ENCODE measurements at regions not wholly inside any gene's neighbourhood (a gene's known extent, or its start where the extent isn't known, plus 50 kb on each side); places are given as distances from the start of the nearest gene placed in this dataset.

DNA sequence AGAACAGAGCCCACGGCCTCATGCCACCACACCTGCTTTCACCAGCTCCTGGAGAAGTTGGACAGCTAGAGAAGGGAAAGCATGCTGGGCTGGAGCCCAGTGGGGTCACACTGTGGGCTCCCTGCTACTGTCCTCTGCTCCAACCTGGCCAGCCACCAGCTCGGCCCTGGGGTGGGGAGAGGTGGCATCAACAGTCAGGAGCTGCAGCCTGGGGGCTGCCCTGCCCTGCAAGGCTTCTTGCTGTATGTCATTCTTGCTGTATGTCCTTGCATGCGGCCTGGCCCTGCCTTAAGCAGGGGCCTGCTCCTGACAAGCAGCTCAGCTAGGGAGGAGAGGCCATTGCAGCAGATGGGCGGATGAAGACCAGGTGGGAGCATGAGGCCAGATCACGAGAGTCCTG, 50.7 kb upstream of the CCL2 start:
- H3K36me3 ChIP-seq (replicated peaks; ENCODE audit: insufficient read depth, low read length), result no peaks in the 10 kb centered on the region
- DNase-seq, result no peak
- no peak overlapping the region for H3K4me3 ChIP-seq (ENCODE audit: low read length)
- H3K4me1 ChIP-seq (ENCODE audit: low read length), result no peaks in the 10 kb centered on the region
- TF ChIP-seq EZH2phosphoT487 (IDR thresholded peaks at IDR 0.05; ENCODE audit: low read length), result no peak
- TF ChIP-seq, protein P1, sequence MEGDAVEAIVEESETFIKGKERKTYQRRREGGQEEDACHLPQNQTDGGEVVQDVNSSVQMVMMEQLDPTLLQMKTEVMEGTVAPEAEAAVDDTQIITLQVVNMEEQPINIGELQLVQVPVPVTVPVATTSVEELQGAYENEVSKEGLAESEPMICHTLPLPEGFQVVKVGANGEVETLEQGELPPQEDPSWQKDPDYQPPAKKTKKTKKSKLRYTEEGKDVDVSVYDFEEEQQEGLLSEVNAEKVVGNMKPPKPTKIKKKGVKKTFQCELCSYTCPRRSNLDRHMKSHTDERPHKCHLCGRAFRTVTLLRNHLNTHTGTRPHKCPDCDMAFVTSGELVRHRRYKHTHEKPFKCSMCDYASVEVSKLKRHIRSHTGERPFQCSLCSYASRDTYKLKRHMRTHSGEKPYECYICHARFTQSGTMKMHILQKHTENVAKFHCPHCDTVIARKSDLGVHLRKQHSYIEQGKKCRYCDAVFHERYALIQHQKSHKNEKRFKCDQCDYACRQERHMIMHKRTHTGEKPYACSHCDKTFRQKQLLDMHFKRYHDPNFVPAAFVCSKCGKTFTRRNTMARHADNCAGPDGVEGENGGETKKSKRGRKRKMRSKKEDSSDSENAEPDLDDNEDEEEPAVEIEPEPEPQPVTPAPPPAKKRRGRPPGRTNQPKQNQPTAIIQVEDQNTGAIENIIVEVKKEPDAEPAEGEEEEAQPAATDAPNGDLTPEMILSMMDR (IDR thresholded peaks at IDR 0.05; ENCODE audit: low read length), result no peak
- TF ChIP-seq EZH2 (optimal IDR thresholded peaks at IDR 0.05; ENCODE audit: low read depth, low read length), result no peak
- no peaks in the 10 kb centered on the region for H3K9me2 ChIP-seq (replicated peaks; ENCODE audit: insufficient read depth, low read length)
- no peaks in the 10 kb centered on the region for H3K27me3 ChIP-seq (replicated peaks; ENCODE audit: insufficient read depth, low read length)
- no peak overlapping the region for H2AFZ ChIP-seq (ENCODE audit: low read length)
- no peaks in the 10 kb centered on the region for H3K79me2 ChIP-seq (ENCODE audit: low read length)
- H3K27ac ChIP-seq (ENCODE audit: low read length), result no peak overlapping the region
- no peak overlapping the region for H3K9ac ChIP-seq (ENCODE audit: low read length)
- no peaks in the 10 kb centered on the region for H3K9me3 ChIP-seq (replicated peaks; ENCODE audit: insufficient read depth, low read length)
- H3K4me2 ChIP-seq (ENCODE audit: low read depth, low read length), result no peak overlapping the region
- H4K20me1 ChIP-seq (ENCODE audit: insufficient read depth, low read length), result no peaks in the 10 kb centered on the region
- H3F3A ChIP-seq (ENCODE audit: insufficient read depth, low read length), result no peaks in the 10 kb centered on the region

Measured in MM.1S (cell line).